Panc1 (cell line): ENCODE measurements at regions not wholly inside any gene's neighbourhood (a gene's known extent, or its start where the extent isn't known, plus 50 kb on each side); places are given as distances from the start of the nearest gene placed in this dataset.

Experiments used
- ATAC-seq: fragments of 200-7000 bp; cut with Tn5 transposase; 2 replicates; pipeline ENCODE4 v1.9.1; 2020; ENCODE audit warnings: mild to moderate bottlenecking, moderate library complexity
- BruUV-seq: library from RNA; stranded (reverse); fragments of 400-500 nt; replicated peaks from 2 replicates; lab custom pipeline; 2021; lab: Mats Ljungman, UMichigan
- CTCF ChIA-PET: fragments of 300-600 bp; sonication (Branson Sonifier 250); formaldehyde crosslinking; loops from one replicate; lab custom pipeline; 2022; ENCODE audit warnings: antibody characterized with exemption; lab: Charles Lee
- POLR2A ChIA-PET: fragments of 300-600 bp; sonication (Branson Sonifier 250); formaldehyde crosslinking; loops from one replicate; lab custom pipeline; 2022; ENCODE audit warnings: antibody characterized with exemption; lab: Charles Lee
- DNase-seq: peaks from one replicate; pipeline ENCODE4 v3.0.0-alpha.2; 2010; ENCODE audit warnings: low read depth, low spot score
- H3K27ac ChIP-seq: 2 replicates; pipeline ENCODE4 v1.5.1; 2011; ENCODE audit warnings: mild to moderate bottlenecking, low read length, inconsistent platforms
- H3K27me3 ChIP-seq: fragments of 200-500 bp; sonication (Bioruptor generic); 2 replicates; pipeline ENCODE4 v1.6.0; 2014; ENCODE audit warnings: low read length, inconsistent platforms; ENCODE audit not compliant: control insufficient read depth, insufficient read depth
- H3K36me3 ChIP-seq: fragments of 200-500 bp; sonication (Bioruptor generic); 2 replicates; pipeline ENCODE4 v1.5.1; 2014; ENCODE audit warnings: inconsistent platforms, mild to moderate bottlenecking, low read length, moderate library complexity; ENCODE audit not compliant: control insufficient read depth, insufficient read depth
- H3K4me1 ChIP-seq: 2 replicates; pipeline ENCODE4 v1.5.1; 2011; ENCODE audit warnings: inconsistent platforms, mild to moderate bottlenecking, low read length, moderate library complexity; ENCODE audit not compliant: control insufficient read depth, insufficient read depth
- H3K4me3 ChIP-seq, 2 experiments: 2 replicates each; pipeline ENCODE4 v1.5.1; 2011 to 2012; ENCODE audit warnings: low read depth in 2 of 2, low read length in 2 of 2, mild to moderate bottlenecking in 2 of 2, inconsistent platforms in 1 of 2, moderate library complexity in 1 of 2
- H3K9me3 ChIP-seq: fragments of 200-500 bp; sonication (Bioruptor generic); 2 replicates; pipeline ENCODE4 v1.5.1; 2014; ENCODE audit warnings: low read depth, mild to moderate bottlenecking, inconsistent platforms, low read length, moderate library complexity; ENCODE audit not compliant: control insufficient read depth, insufficient read depth
- CTCF ChIP-seq: fragments of 450-650 bp; IDR thresholded peaks from 2 replicates; pipeline ENCODE4 v1.5.1; 2017; ENCODE audit warnings: mild to moderate bottlenecking
- POLR2AphosphoS5 ChIP-seq: IDR thresholded peaks from 2 replicates; pipeline ENCODE4 v1.6.1; 2012; ENCODE audit warnings: mild to moderate bottlenecking, low read depth, low read length, moderate library complexity
- REST ChIP-seq, 2 experiments: IDR thresholded peaks; 2 replicates each; pipeline ENCODE4 v1.6.1; 2011 to 2012; ENCODE audit warnings: low read depth in 2 of 2, control low read depth in 1 of 2, low read length in 1 of 2, mild to moderate bottlenecking in 1 of 2, moderate library complexity in 1 of 2; ENCODE audit not compliant: insufficient read depth in 1 of 2
- SIN3A ChIP-seq: IDR thresholded peaks from 2 replicates; pipeline ENCODE4 v1.6.1; 2012; ENCODE audit warnings: low read depth, mild to moderate bottlenecking, low read length, moderate library complexity, borderline replicate concordance; ENCODE audit not compliant: insufficient read depth
- TCF7L2 ChIP-seq: IDR thresholded peaks from 2 replicates; pipeline ENCODE4 v1.6.1; 2011; ENCODE audit warnings: mild to moderate bottlenecking, low read depth, low read length, inconsistent platforms
- in situ Hi-C: cut with HindIII; loops from 2 replicates; pipeline ENCODE4 v1.10.0; 2016; ENCODE audit warnings: low sequenced_read_pairs, low pct_unique_long_range_greater_than_20kb
- intact Hi-C: fragments of 100-400 bp; cut with micrococcal nuclease; formaldehyde crosslinking; loops from one replicate; pipeline ENCODE4 v1.10.0; 2022; ENCODE audit not compliant: unreplicated experiment

- in situ Hi-C loops (no loop called here), intact Hi-C loops (no loop called here)
- ChIA-PET POLR2A (no interaction called here), CTCF (no interaction called here)
- H3K27me3 ChIP-seq, result no peaks in the 10 kb centered on the region
- BruUV-seq, result no TSS peak
- H3K4me3 ChIP-seq, result no peak overlapping the region
- no peak overlapping the region for H3K27ac ChIP-seq
- no peak for DNase-seq
- no peak for ATAC-seq
- TF ChIP-seq POLR2AphosphoS5 (no peak), CTCF (no peak), REST (IDR thresholded peaks at IDR 0.05; ENCODE audit: insufficient read depth in 1 of 2, low read depth in 2 of 2, low read length in 1 of 2) (no peak), SIN3A (no peak), TCF7L2 (no peak)
- H3K9me3 ChIP-seq, result no peaks in the 10 kb centered on the region
- H3K4me1 ChIP-seq, result no peaks in the 10 kb centered on the region
- no peaks in the 10 kb centered on the region for H3K36me3 ChIP-seq
Observed at GRCh38 chr4:175871774-175872405, 59.8 kb upstream of the GPM6A start.

- Histone ChIP-seq H3K36me3 (no peaks in the 10 kb centered on the region), H3K4me1 (no peaks in the 10 kb centered on the region), H3K27me3 (no peaks in the 10 kb centered on the region), H3K27ac (no peak overlapping the region), H3K4me3 (no peak overlapping the region), H3K9me3 (no peaks in the 10 kb centered on the region)
- no peak for DNase-seq
- TF ChIP-seq SIN3A, result no peak
- TF ChIP-seq TCF7L2, result no peak
- no peak for TF ChIP-seq REST (IDR thresholded peaks at IDR 0.05; ENCODE audit: insufficient read depth in 1 of 2, low read depth in 2 of 2, low read length in 1 of 2)
- no peak for TF ChIP-seq POLR2AphosphoS5
- TF ChIP-seq CTCF, result no peak
- POLR2A ChIA-PET, result no interaction called here
- CTCF ChIA-PET, result no interaction called here
- intact Hi-C loops, result no loop called here
- ATAC-seq, result no peak
- no TSS peak for BruUV-seq
- in situ Hi-C loops, result no loop called here
Observed at GRCh38 chr4:175873707-175874106, 61.6 kb upstream of the GPM6A start.
